Neutrophil (primary cell): ENCODE measurements at regions not wholly inside any gene's neighbourhood (a gene's known extent, or its start where the extent isn't known, plus 50 kb on each side); places are given as distances from the start of the nearest gene placed in this dataset.

Experiments
- H3K27ac ChIP-seq: fragments of 200-600 bp; sonication (generic); 2 replicates; pipeline ENCODE4 v1.5.1; 2016; ENCODE audit warnings: mild to moderate bottlenecking, moderate library complexity
- H3K27me3 ChIP-seq: fragments of 200-600 bp; sonication (generic); 2 replicates; pipeline ENCODE4 v1.6.0; 2016; ENCODE audit warnings: mild to moderate bottlenecking
- H3K36me3 ChIP-seq: fragments of 200-600 bp; sonication (generic); 2 replicates; pipeline ENCODE4 v1.5.1; 2017
- H3K4me1 ChIP-seq, 2 experiments: fragments of 200-600 bp in 1 of 2; sonication (generic) in 1 of 2; 1 replicate in 1 of 2; 2 replicates in 1 of 2; pipeline versions ENCODE4 v1.5.1 to v1.6.1; 2013 to 2016; ENCODE audit warnings: low read depth in 1 of 2, low read length in 1 of 2, mild to moderate bottlenecking in 1 of 2, moderate library complexity in 1 of 2; ENCODE audit not compliant: control insufficient read depth in 1 of 2, insufficient read depth in 1 of 2
- H3K4me3 ChIP-seq, 2 experiments: fragments of 200-600 bp in 1 of 2; sonication (generic) in 1 of 2; 1 replicate in 1 of 2; 2 replicates in 1 of 2; pipeline ENCODE4 v1.5.1; 2013 to 2016; ENCODE audit warnings: low read depth in 1 of 2, low read length in 1 of 2, mild to moderate bottlenecking in 1 of 2, moderate library complexity in 1 of 2
- H3K9me3 ChIP-seq: fragments of 200-600 bp; sonication (generic); 2 replicates; pipeline ENCODE4 v1.5.1; 2016
- TF ChIP-seq, protein P1 (sequence below): fragments of 200-600 bp; sonication (generic); IDR thresholded peaks from 2 replicates; pipeline ENCODE4 v1.5.1; 2016; ENCODE audit warnings: antibody characterized with exemption

- H3K27me3 ChIP-seq = no peaks in the 10 kb centered on the region
- H3K4me1 ChIP-seq = no peaks in the 10 kb centered on the region
- H3K4me3 ChIP-seq = no peak overlapping the region
- no peaks in the 10 kb centered on the region for H3K9me3 ChIP-seq
- H3K27ac ChIP-seq = no peak overlapping the region
- H3K36me3 ChIP-seq = no peaks in the 10 kb centered on the region
- TF ChIP-seq, protein P1, sequence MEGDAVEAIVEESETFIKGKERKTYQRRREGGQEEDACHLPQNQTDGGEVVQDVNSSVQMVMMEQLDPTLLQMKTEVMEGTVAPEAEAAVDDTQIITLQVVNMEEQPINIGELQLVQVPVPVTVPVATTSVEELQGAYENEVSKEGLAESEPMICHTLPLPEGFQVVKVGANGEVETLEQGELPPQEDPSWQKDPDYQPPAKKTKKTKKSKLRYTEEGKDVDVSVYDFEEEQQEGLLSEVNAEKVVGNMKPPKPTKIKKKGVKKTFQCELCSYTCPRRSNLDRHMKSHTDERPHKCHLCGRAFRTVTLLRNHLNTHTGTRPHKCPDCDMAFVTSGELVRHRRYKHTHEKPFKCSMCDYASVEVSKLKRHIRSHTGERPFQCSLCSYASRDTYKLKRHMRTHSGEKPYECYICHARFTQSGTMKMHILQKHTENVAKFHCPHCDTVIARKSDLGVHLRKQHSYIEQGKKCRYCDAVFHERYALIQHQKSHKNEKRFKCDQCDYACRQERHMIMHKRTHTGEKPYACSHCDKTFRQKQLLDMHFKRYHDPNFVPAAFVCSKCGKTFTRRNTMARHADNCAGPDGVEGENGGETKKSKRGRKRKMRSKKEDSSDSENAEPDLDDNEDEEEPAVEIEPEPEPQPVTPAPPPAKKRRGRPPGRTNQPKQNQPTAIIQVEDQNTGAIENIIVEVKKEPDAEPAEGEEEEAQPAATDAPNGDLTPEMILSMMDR = no peak
These were observed 166.7 kb downstream of the ZNF326 start for GRCh38 chr1:90161625-90162024.

- Histone ChIP-seq H3K27ac (no peak overlapping the region), H3K27me3 (no peaks in the 10 kb centered on the region), H3K4me1 (no peaks in the 10 kb centered on the region), H3K9me3 (no peaks in the 10 kb centered on the region), H3K36me3 (no peaks in the 10 kb centered on the region), H3K4me3 (no peak overlapping the region)
- TF ChIP-seq, protein P1 = no peak
These were observed 161.0 kb downstream of the ZNF326 start for GRCh38 chr1:90155721-90156487.

GRCh38 chr1:90154711-90155110 lies 159.8 kb downstream of the ZNF326 start:
- no peaks in the 10 kb centered on the region for H3K4me1 ChIP-seq
- TF ChIP-seq, protein P1 = no peak
- H3K27me3 ChIP-seq = no peaks in the 10 kb centered on the region

GRCh38 chr1:90149101-90149500 lies 154.2 kb downstream of the ZNF326 start:
- Histone ChIP-seq H3K27ac (no peak overlapping the region), H3K36me3 (no peaks in the 10 kb centered on the region), H3K9me3 (no peaks in the 10 kb centered on the region), H3K4me3 (no peak overlapping the region), H3K27me3 (no peaks in the 10 kb centered on the region), H3K4me1 (no peaks in the 10 kb centered on the region)
- TF ChIP-seq, protein P1 = no peak

More at GRCh38 chr1:90154711-90155110, 159.8 kb downstream of the ZNF326 start:
- Histone ChIP-seq H3K9me3 (no peaks in the 10 kb centered on the region), H3K27ac (no peak overlapping the region), H3K4me3 (no peak overlapping the region), H3K36me3 (no peaks in the 10 kb centered on the region)

DNA sequence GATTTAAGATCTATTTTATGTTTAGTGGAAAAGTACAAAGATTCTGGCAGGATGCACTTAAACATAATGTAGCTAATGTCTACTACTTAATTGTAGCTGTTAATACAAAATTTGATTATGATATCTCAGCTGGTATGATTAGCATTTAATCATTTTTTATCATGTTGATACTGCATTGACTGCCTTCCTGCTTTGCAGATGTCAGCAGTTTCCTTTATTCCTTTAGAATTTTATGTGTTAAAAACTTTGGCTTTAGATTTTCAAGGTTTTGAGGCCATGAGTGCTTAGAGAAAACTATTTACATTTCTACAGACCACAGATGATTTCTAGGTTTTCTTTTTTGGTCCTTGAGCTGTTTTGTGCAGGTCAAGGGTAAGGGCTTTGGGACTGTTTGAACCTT lies 152.2 kb downstream of the ZNF326 start:
- H3K4me3 ChIP-seq = no peak overlapping the region
- TF ChIP-seq, protein P1 = no peak
- H3K27me3 ChIP-seq = no peaks in the 10 kb centered on the region
- no peak overlapping the region for H3K27ac ChIP-seq
- H3K4me1 ChIP-seq = no peaks in the 10 kb centered on the region
- no peaks in the 10 kb centered on the region for H3K36me3 ChIP-seq
- H3K9me3 ChIP-seq = no peaks in the 10 kb centered on the region
